DMS 273 (cell line): ENCODE measurements at regions not wholly inside any gene's neighbourhood (a gene's known extent, or its start where the extent isn't known, plus 50 kb on each side); places are given as distances from the start of the nearest gene placed in this dataset.
"Not testable (repeated sequence)": the region's sequence is repeated elsewhere in the genome, so short reads cannot be mapped to it uniquely, and the experiment has no call there.

Experiments used
- DNase-seq: peaks from one replicate; lab custom pipeline; 2025; ENCODE audit not compliant: unreplicated experiment; lab: John Stamatoyannopoulos, UW

GRCh38 chrX:65888150-65888549 lies 151.7 kb downstream of the VSIG4 start:
- not testable (repeated sequence) for DNase-seq

DNA sequence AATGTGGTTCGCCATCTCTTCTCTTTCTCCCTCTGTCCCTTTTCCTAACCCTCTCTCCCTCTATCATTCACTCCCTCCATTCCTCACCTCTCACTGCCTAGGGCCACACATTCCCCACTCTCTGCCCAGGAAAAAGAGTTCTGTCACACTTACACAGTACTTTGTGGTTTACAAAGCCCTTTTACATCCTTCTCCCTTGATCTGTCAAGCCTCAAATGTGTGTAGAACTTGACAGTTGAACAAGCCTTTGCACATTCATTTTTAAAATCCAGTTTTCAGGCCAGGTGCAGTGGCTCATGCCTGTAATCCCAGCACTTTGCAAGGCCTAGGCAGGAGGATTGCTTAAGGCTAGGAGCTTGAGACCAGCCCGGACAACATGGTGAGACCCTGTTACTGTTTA lies 156.3 kb downstream of the VSIG4 start:
- no peak for DNase-seq

- no peak for DNase-seq
These were observed 159.7 kb downstream of the VSIG4 start for GRCh38 chrX:65879977-65880799.

DNA sequence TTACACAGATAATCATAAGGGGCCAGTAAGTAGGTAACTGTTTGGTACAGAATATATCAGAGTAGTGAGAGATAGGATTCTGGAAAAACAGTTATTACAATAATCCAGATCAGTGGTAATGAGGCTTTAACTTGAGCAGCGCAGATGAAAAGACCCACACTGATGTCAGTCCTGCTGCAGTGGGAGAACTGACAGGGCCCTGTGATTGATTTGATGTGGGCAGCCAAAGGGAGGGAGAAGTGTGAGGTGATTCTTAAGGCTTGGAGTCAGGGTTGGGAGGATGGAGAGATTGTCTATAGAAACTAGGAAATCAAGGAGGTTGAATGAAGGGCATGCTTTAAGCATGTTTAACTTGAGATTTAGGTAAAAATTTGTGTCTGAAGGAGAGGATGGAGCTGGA lies 161.4 kb downstream of the VSIG4 start:
- no peak for DNase-seq

DNA sequence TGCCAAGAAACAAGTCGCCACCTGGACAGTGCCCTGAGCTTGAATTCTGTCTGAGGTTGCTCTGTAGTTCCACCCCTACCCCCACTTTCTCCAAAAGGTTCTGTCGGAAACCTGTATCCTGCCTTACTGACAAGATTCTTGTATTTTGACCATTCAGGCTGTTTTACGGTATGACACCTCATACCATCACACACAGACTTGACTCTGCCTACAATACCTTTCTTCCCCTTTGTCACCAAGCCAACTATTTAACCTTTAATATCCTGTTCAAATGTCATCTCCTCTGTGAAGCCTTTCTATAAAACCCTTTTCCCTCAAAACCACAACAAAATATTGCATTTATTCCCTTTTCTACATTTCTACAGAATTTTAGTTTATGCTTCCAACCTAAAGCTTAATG lies 161.9 kb downstream of the VSIG4 start:
- no peak for DNase-seq

- DNase-seq = not testable (repeated sequence)
These were observed 164.3 kb downstream of the VSIG4 start for GRCh38 chrX:65875614-65876013.

DNA sequence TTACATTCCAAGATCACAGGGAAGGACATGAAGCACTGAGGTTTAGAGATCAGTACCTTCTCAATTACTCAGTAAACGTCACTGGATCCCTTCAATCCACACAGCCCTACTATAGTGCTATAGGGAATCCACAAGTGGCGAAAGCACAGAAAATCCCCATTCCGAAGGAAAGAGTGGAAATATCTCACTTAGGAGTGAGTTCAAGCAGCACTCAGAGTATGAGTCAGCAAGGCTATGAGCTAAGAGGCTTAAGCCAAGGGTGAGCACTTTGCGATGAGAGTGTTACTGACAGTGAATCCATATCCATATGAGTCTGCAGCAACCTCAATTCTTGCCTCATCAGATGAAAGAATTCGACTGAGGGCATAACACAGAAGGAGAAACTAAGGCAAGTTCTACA lies 165.1 kb downstream of the VSIG4 start:
- DNase-seq = no peak

DNA sequence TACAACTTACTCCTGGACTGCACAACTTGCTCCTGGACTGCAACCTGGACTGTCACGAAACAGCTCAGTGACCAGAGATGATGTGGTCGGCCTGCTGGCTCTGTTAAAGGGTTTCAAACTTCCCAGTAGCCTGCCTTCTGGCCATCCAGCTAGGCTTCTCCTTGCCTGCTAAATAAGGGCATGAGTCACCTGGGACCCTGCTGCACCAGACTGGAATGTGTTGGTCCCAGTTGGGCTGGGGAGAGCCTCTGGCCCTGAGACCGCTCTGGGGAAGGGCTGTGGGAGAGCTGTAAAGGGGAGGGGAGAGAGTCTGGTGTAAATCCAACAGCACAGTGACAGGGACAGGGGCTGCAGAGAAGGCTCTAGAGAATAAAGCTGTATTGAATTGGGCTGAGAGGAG lies 165.8 kb downstream of the VSIG4 start:
- DNase-seq = no peak

GRCh38 chrX:65873385-65873784 lies 166.5 kb downstream of the VSIG4 start:
- DNase-seq = no peak

DNA sequence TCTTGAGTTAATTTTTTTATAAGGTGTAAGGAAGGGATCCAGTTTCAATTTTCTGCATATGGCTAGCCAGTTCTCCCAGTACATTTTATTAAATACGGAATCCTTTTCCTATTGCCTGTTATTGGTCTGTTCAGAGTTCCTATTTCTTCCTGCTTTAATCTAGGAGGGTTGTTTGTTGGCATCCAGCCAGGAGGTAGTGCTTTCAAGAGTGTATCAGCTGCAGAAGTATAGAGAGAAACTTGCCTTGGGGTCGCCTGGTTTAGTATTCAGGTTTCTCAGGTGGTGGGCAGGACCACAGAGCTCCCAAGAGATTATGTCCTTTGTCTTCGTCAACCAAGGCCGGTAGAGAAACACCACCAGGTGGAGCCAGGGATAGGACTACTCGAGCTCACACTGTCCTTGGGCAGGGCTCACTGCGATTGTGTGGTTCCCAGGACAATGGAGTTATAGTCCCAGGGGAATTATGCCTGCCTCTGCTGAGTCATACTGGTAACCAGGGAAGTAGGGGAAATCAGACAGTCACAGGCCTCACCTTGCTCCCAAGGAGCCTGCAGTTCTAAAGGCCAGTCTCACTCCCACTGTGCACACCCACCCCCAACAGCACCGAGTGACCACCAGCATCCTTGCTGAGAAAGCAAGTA lies 168.1 kb downstream of the VSIG4 start:
- DNase-seq = no peak

DNA sequence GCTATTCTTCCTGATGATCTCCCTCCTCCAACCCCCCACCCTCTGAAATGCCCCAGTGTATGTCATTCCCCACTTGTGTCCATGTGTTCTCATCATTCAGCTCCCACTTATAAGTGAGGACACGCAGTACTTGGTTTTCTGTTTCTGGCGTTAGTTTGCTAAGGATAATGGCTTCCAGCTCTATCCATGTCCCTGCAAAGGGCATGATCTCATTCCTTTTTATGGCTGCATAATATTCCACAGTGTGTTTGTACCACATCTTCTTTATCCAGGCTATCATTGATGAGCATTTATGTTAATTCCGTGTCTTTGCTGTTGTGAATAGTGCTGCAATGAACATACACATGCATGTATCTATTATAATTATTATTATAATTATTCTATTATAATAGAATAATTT lies 169.3 kb downstream of the VSIG4 start:
- not testable (repeated sequence) for DNase-seq

GRCh38 chrX:65866773-65867172 lies 173.1 kb downstream of the VSIG4 start:
- no peak for DNase-seq

- no peak for DNase-seq
These were observed 173.7 kb downstream of the VSIG4 start for GRCh38 chrX:65866146-65866545.

GRCh38 chrX:65862638-65863037 lies 177.2 kb downstream of the VSIG4 start:
- DNase-seq = no peak

- no peak for DNase-seq
These were observed 180.6 kb downstream of the VSIG4 start for GRCh38 chrX:65859299-65859698.

DNA sequence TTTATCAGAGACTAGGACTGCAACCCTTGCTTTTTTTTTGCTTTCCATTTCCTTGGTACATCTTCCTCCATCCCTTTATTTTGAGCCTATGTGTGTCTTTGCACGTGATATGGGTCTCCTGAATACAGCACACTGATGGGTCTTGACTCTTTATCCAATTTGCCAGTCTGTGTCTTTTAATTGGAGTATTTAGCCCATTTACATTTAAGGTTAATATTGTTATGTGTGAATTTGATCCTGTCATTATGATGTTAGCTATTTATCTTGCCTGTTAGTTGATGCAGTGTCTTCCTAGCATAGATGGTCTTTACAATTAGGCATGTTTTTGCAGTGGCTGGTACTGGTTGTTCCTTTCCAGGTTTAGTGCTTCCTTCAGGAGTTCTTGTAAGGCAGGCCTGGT lies 185.4 kb downstream of the VSIG4 start:
- not testable (repeated sequence) for DNase-seq

DNA sequence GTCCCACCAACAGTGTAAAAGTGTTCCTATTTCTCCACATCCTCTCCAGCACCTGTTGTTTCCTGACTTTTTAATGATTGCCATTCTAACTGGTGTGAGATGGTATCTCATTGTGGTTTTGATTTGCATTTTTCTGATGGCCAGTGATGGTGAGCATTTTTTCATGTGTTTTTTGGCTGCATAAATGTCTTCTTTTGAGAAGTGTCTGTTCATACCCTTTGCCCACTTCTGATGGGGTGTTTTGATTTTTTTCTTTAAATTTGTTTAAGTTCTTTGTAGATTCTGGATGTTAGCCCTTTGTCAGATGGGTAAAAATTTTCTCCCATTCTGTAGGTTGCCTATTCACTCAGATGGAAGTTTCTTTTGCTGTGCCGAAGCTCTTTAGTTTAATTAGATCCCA lies 183.9 kb downstream of the MSN start:
- not testable (repeated sequence) for DNase-seq

- DNase-seq = not testable (repeated sequence)
These were observed 183.4 kb downstream of the MSN start for GRCh38 chrX:65850821-65851220.

- DNase-seq = no peak
These were observed 179.5 kb downstream of the MSN start for GRCh38 chrX:65846974-65847373.

DNA sequence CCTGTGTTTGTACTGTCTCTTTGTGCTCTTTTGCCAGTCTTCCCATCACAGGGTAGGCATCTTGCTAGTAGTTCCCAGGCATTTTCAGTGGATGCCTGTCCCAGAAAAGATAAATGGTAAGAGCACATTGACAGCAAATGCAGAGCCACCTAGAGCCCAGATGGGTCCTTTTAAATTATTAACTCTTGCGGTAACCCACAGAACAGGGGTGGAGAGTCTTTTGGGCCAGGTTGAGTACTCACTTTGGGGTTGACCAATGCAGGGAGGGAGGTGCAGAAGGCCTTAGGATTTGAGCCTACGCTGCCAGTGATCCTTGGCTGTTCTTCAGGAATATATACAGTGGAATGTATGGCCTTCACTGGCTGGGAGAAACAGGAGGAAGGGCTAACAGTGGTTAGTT lies 173.8 kb downstream of the MSN start:
- DNase-seq = no peak

DNA sequence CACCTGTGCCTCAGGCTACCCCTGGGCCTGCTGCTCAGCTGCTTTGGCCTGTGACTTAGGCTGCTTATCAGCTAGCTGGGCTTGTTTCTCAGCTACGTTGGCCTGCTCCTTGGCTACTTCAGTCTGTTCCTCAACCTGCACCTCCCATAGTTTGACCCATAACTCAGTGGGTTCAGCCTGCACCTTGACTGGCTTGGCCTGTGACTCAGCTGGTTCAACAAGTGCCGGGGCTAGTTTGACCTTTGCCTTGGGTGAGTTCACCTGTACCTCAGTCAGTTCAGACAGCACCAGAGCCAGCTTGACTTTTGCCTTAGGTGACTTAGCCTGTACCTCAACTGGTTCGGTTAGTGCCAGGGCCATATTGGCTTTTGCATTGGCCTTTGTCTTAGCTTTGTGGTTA lies 171.2 kb downstream of the MSN start:
- DNase-seq = no peak

DNA sequence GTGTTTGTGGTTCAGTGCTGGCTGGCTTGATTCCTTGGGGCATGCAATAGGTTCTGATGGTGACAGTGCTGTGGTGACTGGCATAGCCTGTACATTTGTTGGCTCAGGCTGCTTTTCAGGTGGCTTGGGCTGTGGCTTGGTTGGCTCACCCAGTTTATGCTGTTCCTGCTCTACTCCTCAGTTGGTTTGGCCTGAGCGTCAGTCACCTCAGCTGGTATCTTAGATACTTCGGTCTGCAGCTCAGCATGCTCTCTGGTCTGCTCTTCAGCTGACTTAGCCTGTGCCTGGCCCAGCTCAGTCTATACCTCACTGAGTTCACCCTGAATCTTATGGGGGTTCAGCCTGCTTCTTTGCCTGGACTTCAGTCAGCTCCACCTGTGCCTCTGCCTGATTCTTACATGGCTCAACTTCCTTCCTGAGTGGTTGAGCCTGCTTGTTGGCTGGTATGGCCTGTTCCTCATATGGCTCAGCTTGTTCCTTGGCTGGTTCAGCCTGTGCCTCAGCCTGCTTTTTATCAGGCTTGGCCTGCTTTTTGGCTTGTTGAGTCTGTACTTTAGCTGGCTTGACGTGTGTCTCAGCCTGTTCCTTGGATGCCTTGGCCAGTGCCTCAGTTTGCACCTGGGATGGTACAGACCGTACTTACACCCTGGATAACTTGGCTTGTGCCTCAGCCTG lies 170.6 kb downstream of the MSN start:
- DNase-seq = no peak
